ENCODE measurements at regions not wholly inside any gene's neighbourhood (a gene's known extent, or its start where the extent isn't known, plus 50 kb on each side); places are given as distances from the start of the nearest gene placed in this dataset.

DNA sequence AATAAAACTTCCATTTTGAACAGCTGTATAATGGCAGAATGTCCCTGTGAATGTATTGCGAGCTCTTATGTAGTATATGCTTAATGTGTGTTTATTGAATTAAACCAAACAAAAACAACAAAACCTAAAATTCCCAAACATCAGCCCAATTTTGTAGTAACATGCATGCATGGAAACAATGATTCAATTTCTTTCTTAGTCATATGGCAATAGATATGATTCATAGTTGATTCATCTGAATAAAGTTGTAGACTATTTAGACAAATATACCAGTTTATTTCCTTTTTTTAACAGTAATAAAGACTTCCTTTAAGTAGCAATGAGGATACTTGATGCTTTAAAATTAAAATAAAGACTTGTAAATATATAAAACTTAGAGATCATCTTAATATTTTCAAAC is 670.6 kb downstream of the CD109 start:
- no peak for DNase-seq (ENCODE audit: low spot score)
- Mint-ChIP-seq H3K4me1 (ENCODE audit: low read depth) (peaks cover 14% of the 10 kb centered on the region), H3K27ac (ENCODE audit: unreplicated experiment) (no peak overlapping the region), H3K36me3 (ENCODE audit: low read depth) (no peaks in the 10 kb centered on the region), H3K4me3 (ENCODE audit: unreplicated experiment) (no peak overlapping the region), H3K9me3 (ENCODE audit: low read depth) (no peaks in the 10 kb centered on the region), H3K27me3 (ENCODE audit: low read depth) (no peaks in the 10 kb centered on the region)
- TF ChIP-seq CTCF (IDR thresholded peaks at IDR 0.05), result no peak

- H3K27me3 Mint-ChIP-seq (ENCODE audit: low read depth), result no peaks in the 10 kb centered on the region
- H3K4me1 Mint-ChIP-seq (ENCODE audit: low read depth), result peaks cover 4% of the 10 kb centered on the region
- no peak for TF ChIP-seq CTCF (IDR thresholded peaks at IDR 0.05)
- no peak overlapping the region for H3K4me3 Mint-ChIP-seq (ENCODE audit: unreplicated experiment)
- H3K27ac Mint-ChIP-seq (ENCODE audit: unreplicated experiment), result no peak overlapping the region
- DNase-seq (ENCODE audit: low spot score), result no peak
- H3K36me3 Mint-ChIP-seq (ENCODE audit: low read depth), result no peaks in the 10 kb centered on the region
- H3K9me3 Mint-ChIP-seq (ENCODE audit: low read depth), result peaks cover 4% of the 10 kb centered on the region
These were observed 666.4 kb downstream of the CD109 start for GRCh38 chr6:74362391-74362790.

- H3K4me1 Mint-ChIP-seq (ENCODE audit: low read depth), result peaks cover 19% of the 10 kb centered on the region
These were observed 661.3 kb downstream of the CD109 start for GRCh38 chr6:74357321-74357720.

GRCh38 chr6:74356391-74356790 is 660.4 kb downstream of the CD109 start:
- no peak overlapping the region for H3K27ac Mint-ChIP-seq (ENCODE audit: unreplicated experiment)
- DNase-seq (ENCODE audit: low spot score), result no peak
- H3K9me3 Mint-ChIP-seq (ENCODE audit: low read depth), result peaks cover 4% of the 10 kb centered on the region
- H3K4me1 Mint-ChIP-seq (ENCODE audit: low read depth), result peaks cover 19% of the 10 kb centered on the region
- H3K36me3 Mint-ChIP-seq (ENCODE audit: low read depth), result no peaks in the 10 kb centered on the region
- no peaks in the 10 kb centered on the region for H3K27me3 Mint-ChIP-seq (ENCODE audit: low read depth)
- no peak for TF ChIP-seq CTCF (IDR thresholded peaks at IDR 0.05)
- H3K4me3 Mint-ChIP-seq (ENCODE audit: unreplicated experiment), result no peak overlapping the region

More at GRCh38 chr6:74357321-74357720, 661.3 kb downstream of the CD109 start:
- Mint-ChIP-seq H3K27ac (ENCODE audit: unreplicated experiment) (no peak overlapping the region), H3K9me3 (ENCODE audit: low read depth) (peaks cover 4% of the 10 kb centered on the region), H3K36me3 (ENCODE audit: low read depth) (no peaks in the 10 kb centered on the region), H3K4me3 (ENCODE audit: unreplicated experiment) (no peak overlapping the region), H3K27me3 (ENCODE audit: low read depth) (no peaks in the 10 kb centered on the region)
- DNase-seq (ENCODE audit: low spot score), result no peak
- TF ChIP-seq CTCF (IDR thresholded peaks at IDR 0.05), result no peak

DNA sequence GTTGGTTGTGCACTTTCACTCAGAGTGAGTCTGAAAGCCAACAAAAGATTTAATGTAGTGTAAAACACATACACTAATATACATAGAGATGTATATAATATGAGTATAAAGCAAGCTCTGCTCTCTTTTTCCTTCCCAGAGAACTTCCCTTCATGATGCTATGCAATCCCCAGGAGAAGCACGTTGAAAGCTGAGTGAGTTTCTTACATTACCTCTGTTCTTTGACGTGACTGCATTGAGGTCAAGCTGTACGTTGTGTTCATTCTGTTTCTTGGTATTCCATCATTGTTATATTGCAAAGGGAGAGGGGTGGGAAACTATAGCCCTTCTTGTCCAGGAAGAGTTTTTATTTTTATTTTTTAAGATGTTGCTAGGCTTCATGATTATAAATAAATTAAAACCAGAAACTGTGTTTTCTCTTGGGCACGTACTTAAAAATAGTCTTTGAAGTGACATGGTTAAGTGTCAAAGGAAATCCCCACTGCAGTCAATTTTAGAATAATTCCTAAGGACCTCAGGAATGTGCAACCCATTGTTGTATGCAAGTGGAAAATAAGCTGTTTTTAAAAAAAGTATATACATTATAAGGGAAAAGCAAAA is 651.0 kb downstream of the CD109 start:
- H3K9me3 Mint-ChIP-seq (ENCODE audit: low read depth), result no peaks in the 10 kb centered on the region
- H3K27me3 Mint-ChIP-seq (ENCODE audit: low read depth), result no peaks in the 10 kb centered on the region
- H3K4me3 Mint-ChIP-seq (ENCODE audit: unreplicated experiment), result no peak overlapping the region
- H3K4me1 Mint-ChIP-seq (ENCODE audit: low read depth), result peaks cover 5% of the 10 kb centered on the region
- DNase-seq (ENCODE audit: low spot score), result no peak
- no peak for TF ChIP-seq CTCF (IDR thresholded peaks at IDR 0.05)
- no peaks in the 10 kb centered on the region for H3K36me3 Mint-ChIP-seq (ENCODE audit: low read depth)
- H3K27ac Mint-ChIP-seq (ENCODE audit: unreplicated experiment), result no peak overlapping the region

Data from chondrocyte (in vitro differentiated cells).